Stimulated activated naive CD8-positive, alpha-beta T cell treated with anti-CD3 and anti-CD28 coated beads, Interleukin-15, Interleukin-2, amounts not matched to agents 100 ng/mL and 50 ng/mL, for 24 hours (primary cell): ENCODE measurements at regions not wholly inside any gene's neighbourhood (a gene's known extent, or its start where the extent isn't known, plus 50 kb on each side); places are given as distances from the start of the nearest gene placed in this dataset.

Source experiments
- H3K27ac Mint-ChIP-seq: one replicate; pipeline ENCODE4 v1.8.0; 2021; ENCODE audit warnings: mild to moderate bottlenecking, mixed read lengths
- H3K27me3 Mint-ChIP-seq: one replicate; pipeline ENCODE4 v1.8.0; 2021; ENCODE audit warnings: mixed read lengths
- H3K36me3 Mint-ChIP-seq: one replicate; pipeline ENCODE4 v1.8.0; 2021; ENCODE audit warnings: low read depth, mixed read lengths
- H3K4me1 Mint-ChIP-seq: one replicate; pipeline ENCODE4 v1.8.0; 2021; ENCODE audit warnings: low read depth, mixed read lengths
- H3K4me3 Mint-ChIP-seq: one replicate; pipeline ENCODE4 v1.8.0; 2021; ENCODE audit warnings: mild to moderate bottlenecking, mixed read lengths
- H3K9me3 Mint-ChIP-seq: one replicate; pipeline ENCODE4 v1.8.0; 2021; ENCODE audit warnings: mixed read lengths

DNA sequence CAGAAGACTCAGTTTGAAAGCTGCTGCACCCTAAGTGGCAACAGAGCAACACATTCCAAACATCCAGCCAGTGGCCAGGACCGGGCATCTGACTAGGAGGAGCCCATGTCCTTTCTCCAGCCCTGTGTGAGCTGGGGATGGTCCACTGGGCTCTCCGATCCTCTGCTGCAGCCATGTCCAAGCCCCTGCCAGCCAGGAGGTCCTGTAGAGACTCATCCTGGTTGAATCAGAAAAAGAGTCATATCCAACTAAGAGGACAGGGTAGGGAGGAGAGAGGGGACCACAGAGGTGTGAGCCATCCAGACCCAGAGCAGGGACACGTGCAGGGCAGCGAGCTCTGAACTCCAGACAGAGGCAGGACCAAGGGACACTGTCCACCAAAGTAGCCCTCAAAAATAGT lies 163.0 kb upstream of the CDH5 start:
- Mint-ChIP-seq H3K9me3 (no peaks in the 10 kb centered on the region), H3K4me1 (no peaks in the 10 kb centered on the region), H3K36me3 (no peaks in the 10 kb centered on the region), H3K27me3 (peaks cover 14% of the 10 kb centered on the region), H3K4me3 (no peak overlapping the region), H3K27ac (no peak overlapping the region)

DNA sequence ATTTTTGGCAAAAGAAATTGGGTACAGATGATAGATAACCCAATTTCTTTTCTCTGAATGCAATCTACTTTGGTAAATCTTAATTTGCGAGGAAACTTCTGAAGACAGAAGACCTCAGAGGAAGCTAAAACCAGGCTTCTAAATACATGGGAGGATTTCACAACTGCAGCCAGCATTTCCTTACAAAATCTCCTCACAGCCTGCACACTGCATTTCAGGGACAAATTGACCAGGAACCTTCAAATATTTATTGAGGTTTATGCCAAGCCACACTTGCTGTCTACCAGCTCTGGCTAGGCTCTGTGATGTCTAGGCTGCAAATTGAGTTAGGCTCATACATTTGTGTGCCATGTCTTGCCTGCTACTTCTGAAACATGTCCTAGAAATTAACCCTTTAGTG lies 167.3 kb upstream of the CDH5 start:
- H3K4me1 Mint-ChIP-seq, result no peaks in the 10 kb centered on the region
- no peak overlapping the region for H3K4me3 Mint-ChIP-seq
- H3K36me3 Mint-ChIP-seq, result no peaks in the 10 kb centered on the region
- peaks cover 5% of the 10 kb centered on the region for H3K27me3 Mint-ChIP-seq
- no peaks in the 10 kb centered on the region for H3K9me3 Mint-ChIP-seq
- H3K27ac Mint-ChIP-seq, result no peak overlapping the region

DNA sequence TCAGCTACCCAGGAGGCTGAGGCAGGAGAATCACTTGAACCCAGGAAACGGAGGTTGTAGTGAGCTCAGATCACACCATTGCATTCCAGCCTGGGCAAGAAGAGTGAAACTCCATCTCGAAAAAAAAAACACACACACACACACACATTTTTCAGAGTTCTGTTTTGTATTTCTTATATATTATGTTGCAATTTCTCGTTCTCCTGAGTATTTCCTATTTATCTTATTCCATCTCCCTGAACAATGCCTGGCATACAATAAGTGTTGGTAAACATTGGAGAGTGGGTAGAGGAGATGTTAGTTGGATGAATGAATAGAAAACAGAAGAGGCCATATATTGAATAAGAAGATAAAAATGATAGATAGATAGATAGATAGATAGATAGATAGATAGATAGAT lies 167.8 kb upstream of the CDH5 start:
- no peak overlapping the region for H3K27ac Mint-ChIP-seq
- H3K4me1 Mint-ChIP-seq, result no peaks in the 10 kb centered on the region
- H3K36me3 Mint-ChIP-seq, result no peaks in the 10 kb centered on the region
- peaks cover under 1% of the 10 kb centered on the region for H3K27me3 Mint-ChIP-seq
- no peak overlapping the region for H3K4me3 Mint-ChIP-seq
- H3K9me3 Mint-ChIP-seq, result no peaks in the 10 kb centered on the region

DNA sequence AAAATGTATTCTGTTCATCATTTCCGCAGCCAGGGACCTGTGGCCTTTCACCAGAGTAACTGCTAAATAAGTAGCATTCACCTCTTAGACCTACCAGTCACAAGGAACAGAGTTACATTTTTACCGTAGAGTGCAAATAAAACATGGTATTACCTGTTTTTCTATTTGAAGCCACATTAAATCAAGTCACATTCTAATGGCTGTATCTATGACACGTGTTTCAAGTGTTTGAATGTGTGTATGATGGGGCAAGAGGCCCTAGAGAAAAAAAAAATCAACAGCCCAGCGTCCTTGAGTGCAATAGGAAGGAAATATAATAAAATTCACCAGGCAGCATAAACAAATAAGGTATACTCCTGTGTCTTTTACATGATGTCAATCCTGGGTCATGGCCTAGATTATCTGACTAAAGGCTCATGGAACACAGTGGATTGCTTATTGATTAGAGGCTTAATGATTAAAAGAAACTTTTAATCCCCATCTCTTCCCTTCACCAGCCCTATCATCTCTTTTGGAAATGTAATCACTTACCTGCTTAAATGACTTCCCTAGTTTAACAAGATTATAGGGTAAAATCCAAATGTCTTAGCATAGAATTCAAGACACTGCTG lies 168.7 kb upstream of the CDH5 start:
- Mint-ChIP-seq H3K9me3 (no peaks in the 10 kb centered on the region), H3K27me3 (peaks cover 4% of the 10 kb centered on the region), H3K4me3 (no peak overlapping the region), H3K27ac (no peak overlapping the region), H3K4me1 (no peaks in the 10 kb centered on the region), H3K36me3 (no peaks in the 10 kb centered on the region)

DNA sequence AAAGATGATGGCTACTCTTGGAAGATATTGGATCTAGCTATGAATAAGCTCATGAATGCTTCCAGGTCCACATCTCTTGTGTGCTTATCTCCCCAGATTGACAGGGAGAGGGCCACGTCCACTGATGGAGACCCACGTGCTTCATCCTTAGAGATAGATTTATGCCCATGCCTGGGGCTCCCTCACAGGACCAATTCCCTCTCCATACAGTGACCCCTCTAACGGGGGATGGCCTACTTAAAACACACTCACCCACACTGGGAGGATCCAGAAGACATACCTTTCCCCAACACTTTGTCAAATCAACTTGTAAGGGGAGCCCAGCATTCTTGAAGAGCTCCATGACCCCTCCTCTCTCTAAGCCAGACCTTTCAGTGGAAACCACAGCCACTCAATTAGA lies 169.7 kb upstream of the CDH5 start:
- no peak overlapping the region for H3K27ac Mint-ChIP-seq
- no peaks in the 10 kb centered on the region for H3K9me3 Mint-ChIP-seq
- no peaks in the 10 kb centered on the region for H3K4me1 Mint-ChIP-seq
- H3K36me3 Mint-ChIP-seq, result no peaks in the 10 kb centered on the region
- H3K27me3 Mint-ChIP-seq, result peaks cover 4% of the 10 kb centered on the region
- H3K4me3 Mint-ChIP-seq, result no peak overlapping the region

DNA sequence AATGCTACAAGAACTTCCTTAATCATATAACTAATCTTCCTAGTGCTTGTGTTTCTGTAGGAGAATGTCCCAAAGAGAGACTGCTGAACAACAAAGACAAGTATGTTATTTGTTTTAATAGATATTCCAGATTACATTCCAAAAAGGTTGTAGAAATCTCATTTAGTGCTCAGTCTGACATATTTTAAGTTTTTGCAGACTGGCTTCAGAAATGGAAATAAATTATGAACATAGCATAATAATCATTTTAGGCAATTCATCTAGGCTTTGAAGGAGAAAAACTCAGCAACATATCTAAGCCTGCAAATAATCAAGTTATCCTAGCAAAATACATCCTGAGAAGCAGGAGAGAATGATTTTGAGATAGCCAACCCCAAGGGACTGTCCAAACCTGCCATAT lies 171.6 kb upstream of the CDH5 start:
- H3K4me3 Mint-ChIP-seq, result no peak overlapping the region
- no peak overlapping the region for H3K27ac Mint-ChIP-seq
- H3K36me3 Mint-ChIP-seq, result no peaks in the 10 kb centered on the region
- no peaks in the 10 kb centered on the region for H3K9me3 Mint-ChIP-seq
- H3K27me3 Mint-ChIP-seq, result peaks cover 4% of the 10 kb centered on the region
- H3K4me1 Mint-ChIP-seq, result no peaks in the 10 kb centered on the region

DNA sequence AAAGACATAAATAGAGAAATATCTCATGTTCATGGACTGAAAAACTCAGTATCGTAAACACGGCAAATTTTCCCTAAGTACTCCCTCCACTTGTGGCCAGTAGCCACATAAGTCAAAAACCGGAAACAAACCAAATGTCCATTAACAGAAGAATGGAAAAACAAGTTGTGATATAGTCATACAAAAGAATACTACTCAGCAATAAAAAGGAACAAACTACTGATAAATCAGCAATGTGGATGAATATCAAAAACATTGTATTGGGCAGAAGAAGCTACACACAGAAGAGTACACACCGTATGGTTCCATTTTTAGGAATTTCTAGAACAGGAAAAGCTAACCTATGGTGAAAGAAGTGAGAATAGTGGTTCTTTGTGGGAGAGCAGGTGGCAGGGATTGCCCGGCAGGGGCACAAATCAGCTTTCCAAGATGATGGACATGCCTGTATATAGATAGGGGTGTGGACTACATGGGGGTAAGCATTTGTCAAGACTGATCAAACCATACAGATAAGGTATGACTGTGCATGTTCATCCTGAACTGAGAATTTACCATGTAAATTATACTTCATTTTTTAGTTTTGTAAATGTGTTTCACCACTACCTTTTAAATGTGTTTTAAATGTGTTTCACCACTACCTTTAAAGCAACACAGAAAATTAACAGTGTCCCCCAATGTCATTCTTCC lies 172.8 kb upstream of the CDH5 start:
- peaks cover 6% of the 10 kb centered on the region for H3K27me3 Mint-ChIP-seq
- H3K27ac Mint-ChIP-seq, result no peak overlapping the region
- no peak overlapping the region for H3K4me3 Mint-ChIP-seq
- H3K9me3 Mint-ChIP-seq, result no peaks in the 10 kb centered on the region
- H3K4me1 Mint-ChIP-seq, result no peaks in the 10 kb centered on the region
- no peaks in the 10 kb centered on the region for H3K36me3 Mint-ChIP-seq

DNA sequence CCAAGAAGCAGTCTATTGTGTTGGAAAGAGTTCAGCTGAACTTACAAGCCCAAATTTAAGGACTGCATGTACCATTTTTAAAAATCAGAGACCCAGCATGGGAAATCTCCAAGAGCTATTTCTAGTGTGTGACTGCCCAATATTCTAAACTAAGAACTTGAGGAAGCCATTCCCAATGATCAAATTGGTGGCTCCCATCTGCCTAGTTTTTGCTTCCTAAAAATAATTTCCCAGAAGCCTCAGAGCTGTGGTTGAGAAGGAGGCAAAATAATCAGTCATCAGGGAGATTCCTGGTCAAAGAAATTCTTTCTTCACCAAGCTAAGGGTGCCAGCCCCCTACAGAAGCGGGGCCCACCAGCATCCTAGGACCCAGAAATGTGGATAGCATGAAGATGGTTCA lies 176.1 kb upstream of the CDH5 start:
- H3K9me3 Mint-ChIP-seq, result no peaks in the 10 kb centered on the region
- no peak overlapping the region for H3K27ac Mint-ChIP-seq
- no peaks in the 10 kb centered on the region for H3K4me1 Mint-ChIP-seq
- peaks cover 14% of the 10 kb centered on the region for H3K27me3 Mint-ChIP-seq
- no peaks in the 10 kb centered on the region for H3K36me3 Mint-ChIP-seq
- no peak overlapping the region for H3K4me3 Mint-ChIP-seq

DNA sequence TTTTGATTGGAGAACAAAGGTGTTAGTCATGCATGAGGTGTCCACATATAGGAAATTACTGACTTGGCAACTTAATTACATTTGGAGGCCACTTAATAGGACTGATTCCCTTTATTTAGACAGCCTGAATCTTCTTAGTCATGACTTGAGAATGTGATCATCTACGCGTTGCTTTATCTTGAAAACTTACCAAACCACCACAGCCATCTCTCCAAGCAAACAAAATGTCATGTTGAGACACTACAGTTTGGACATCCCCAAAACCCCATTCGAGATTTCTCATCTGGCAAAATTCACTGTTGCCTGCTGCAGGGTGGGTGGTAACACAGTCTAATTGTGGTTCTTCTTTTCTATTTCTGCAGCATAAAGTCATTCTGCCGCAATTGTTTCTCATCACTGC lies 176.5 kb upstream of the CDH5 start:
- no peak overlapping the region for H3K4me3 Mint-ChIP-seq
- no peaks in the 10 kb centered on the region for H3K36me3 Mint-ChIP-seq
- no peaks in the 10 kb centered on the region for H3K4me1 Mint-ChIP-seq
- peaks cover 14% of the 10 kb centered on the region for H3K27me3 Mint-ChIP-seq
- no peak overlapping the region for H3K27ac Mint-ChIP-seq
- no peaks in the 10 kb centered on the region for H3K9me3 Mint-ChIP-seq

DNA sequence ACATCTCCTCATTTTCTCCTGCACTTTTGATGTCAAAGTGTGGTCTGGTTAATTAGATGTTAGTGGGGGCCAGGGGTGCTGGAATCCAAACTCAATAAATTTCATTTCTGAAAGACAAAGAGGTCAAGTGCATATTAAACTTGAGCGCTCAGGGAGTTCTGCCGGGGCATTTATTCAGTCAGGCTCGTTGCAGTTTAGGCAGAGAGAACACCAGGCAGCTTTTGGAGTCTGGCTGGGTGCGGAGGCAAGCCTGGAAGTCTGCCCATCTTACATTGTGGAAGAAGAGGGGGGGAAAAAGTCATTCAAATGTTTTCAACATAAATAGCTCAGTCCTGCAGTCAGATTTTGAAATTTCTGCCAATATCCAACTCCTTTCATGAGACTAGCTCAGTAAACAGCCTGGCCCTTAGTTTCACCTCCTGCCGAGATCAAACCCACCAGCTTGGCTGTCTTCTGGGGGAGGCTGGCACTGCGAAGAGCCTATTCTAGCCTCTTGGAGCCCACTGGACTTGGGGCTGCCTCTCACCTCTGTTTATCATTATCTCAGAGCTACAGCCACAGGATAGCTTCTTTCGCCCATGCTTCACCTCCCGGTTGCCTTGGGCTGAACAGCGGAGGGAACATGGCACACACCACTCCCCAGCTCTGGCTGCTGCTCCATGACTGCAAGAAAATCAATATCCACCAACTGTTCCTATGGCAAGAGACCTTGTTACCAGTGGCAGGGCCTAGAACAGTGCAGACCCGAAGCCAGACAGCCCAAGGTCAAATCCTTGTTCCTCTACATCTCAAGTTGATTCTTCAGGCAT lies 177.4 kb upstream of the CDH5 start:
- Mint-ChIP-seq H3K4me3 (no peak overlapping the region), H3K36me3 (no peaks in the 10 kb centered on the region), H3K4me1 (no peaks in the 10 kb centered on the region), H3K27me3 (peaks cover 14% of the 10 kb centered on the region), H3K9me3 (no peaks in the 10 kb centered on the region), H3K27ac (no peak overlapping the region)

DNA sequence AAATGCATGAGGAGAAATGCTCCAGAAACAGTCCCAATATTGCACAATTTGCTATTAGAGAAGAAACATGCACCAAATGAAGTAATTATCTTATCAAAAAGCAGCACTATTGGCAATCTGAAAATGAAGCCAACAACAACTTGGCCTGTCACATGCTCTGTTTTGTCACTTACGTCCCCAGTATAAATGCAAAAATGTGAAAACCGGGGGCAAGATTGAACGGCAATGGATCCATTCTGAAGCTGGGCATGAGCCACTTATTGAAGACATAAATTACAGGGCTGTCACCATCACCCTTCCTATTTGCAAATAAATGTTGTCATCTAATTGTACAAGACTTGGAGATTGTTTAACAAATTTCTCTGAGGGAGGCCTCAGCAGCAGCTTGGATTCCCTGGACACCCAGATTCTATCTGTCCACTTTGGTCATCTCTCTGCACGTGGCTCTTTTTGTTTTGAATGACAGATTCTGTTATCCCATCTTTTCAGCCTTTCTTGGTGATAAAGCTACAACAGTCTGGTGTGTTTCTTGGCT lies 180.2 kb upstream of the CDH5 start:
- no peaks in the 10 kb centered on the region for H3K4me1 Mint-ChIP-seq
- no peaks in the 10 kb centered on the region for H3K9me3 Mint-ChIP-seq
- no peak overlapping the region for H3K4me3 Mint-ChIP-seq
- H3K27ac Mint-ChIP-seq, result no peak overlapping the region
- no peaks in the 10 kb centered on the region for H3K36me3 Mint-ChIP-seq
- peaks cover 10% of the 10 kb centered on the region for H3K27me3 Mint-ChIP-seq

DNA sequence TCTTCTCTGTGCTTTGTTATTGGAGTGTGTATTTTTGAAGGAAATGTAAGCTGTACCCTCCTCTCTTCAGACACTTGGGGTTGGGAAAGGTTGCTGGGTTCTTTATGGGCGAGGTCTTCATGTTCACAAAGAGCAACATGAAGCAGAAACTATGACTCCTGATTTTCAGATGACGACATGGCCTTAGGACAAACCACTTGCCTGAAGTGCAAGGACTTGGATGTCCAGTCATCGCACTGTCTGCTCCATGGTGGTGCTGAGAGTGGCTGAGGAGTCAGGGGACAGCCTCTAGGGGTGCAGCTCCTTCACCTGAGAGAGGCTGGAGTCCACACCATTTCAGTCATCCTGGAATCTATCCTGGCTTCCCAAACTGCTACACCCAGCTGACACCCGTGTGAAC lies 183.9 kb upstream of the CDH5 start:
- no peaks in the 10 kb centered on the region for H3K4me1 Mint-ChIP-seq
- H3K9me3 Mint-ChIP-seq, result no peaks in the 10 kb centered on the region
- H3K36me3 Mint-ChIP-seq, result no peaks in the 10 kb centered on the region
- no peak overlapping the region for H3K27ac Mint-ChIP-seq
- peaks cover 4% of the 10 kb centered on the region for H3K27me3 Mint-ChIP-seq
- H3K4me3 Mint-ChIP-seq, result no peak overlapping the region

DNA sequence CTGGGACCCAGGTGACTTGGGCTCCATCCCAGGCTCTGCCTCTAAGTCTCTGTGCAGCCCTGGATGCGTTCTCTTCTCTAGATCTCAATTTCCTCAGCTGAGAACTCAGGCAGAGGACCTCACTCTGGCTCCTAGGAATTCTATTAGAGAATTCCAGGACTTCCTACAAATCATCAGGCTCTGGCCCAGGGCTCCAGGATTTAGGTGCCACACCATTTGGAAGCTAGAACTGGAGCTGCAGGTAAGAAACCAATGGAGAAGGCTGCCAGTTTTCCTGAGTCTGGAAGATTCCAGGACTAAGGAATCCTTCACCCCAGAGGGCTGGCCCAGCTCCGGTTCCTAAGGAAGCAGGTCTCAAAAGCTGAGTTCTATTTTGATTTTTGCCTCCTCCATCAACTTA lies 189.8 kb upstream of the CDH5 start:
- no peaks in the 10 kb centered on the region for H3K4me1 Mint-ChIP-seq
- no peak overlapping the region for H3K4me3 Mint-ChIP-seq
- peaks cover 4% of the 10 kb centered on the region for H3K27me3 Mint-ChIP-seq
- no peaks in the 10 kb centered on the region for H3K36me3 Mint-ChIP-seq
- H3K27ac Mint-ChIP-seq, result no peak overlapping the region
- H3K9me3 Mint-ChIP-seq, result no peaks in the 10 kb centered on the region

DNA sequence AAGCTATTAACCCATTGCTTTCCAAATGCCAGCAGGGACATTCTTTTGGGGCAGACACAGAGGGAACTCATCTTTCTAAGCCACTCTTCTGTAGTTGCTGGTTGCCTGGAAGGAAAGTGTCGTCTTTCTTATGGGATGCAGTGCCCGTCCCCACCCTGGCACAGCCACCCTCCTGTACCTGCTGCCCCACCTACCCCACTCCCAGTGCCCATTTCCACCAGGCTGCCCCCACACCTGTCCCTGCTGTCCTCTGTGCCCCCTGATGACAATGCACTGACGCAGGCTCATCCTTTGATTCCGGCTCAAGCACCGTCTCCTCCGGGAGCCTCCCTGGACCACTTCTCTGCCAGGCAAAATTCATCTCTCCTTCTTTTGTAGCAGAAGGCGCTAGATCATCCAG lies 190.4 kb upstream of the CDH5 start:
- Mint-ChIP-seq H3K9me3 (no peaks in the 10 kb centered on the region), H3K27ac (no peak overlapping the region), H3K4me1 (no peaks in the 10 kb centered on the region), H3K36me3 (no peaks in the 10 kb centered on the region), H3K27me3 (peaks cover 4% of the 10 kb centered on the region), H3K4me3 (no peak overlapping the region)

DNA sequence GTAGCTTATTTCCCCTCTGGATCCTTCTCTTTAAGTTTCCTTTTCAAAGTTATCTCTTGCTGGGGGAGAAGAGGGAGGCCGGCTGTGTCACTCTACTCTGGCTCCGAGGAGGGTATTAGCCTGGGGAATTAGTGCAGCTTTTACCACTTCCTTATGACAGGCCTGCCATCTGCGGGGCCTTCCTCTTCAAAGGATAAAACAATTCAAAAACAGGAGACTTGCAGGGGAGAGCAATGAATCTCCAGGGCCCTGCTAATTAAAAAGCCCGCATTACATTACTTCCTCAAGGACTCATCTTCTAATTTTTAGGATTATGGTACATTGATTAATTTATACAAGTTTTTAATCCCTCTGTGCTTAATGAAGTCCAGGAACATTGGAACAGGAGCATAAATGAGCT lies 190.9 kb upstream of the CDH5 start:
- H3K36me3 Mint-ChIP-seq, result no peaks in the 10 kb centered on the region
- no peaks in the 10 kb centered on the region for H3K4me1 Mint-ChIP-seq
- no peak overlapping the region for H3K4me3 Mint-ChIP-seq
- no peak overlapping the region for H3K27ac Mint-ChIP-seq
- H3K9me3 Mint-ChIP-seq, result no peaks in the 10 kb centered on the region
- peaks cover 4% of the 10 kb centered on the region for H3K27me3 Mint-ChIP-seq
